NAMALWA (cell line): ENCODE measurements at regions not wholly inside any gene's neighbourhood (a gene's known extent, or its start where the extent isn't known, plus 50 kb on each side); places are given as distances from the start of the nearest gene placed in this dataset.

ENCODE experiments used
- DNase-seq: peaks from one replicate; pipeline ENCODE4 v3.0.0-alpha.2; 2015; ENCODE audit warnings: low spot score

- no peak for DNase-seq
These were observed 96.3 kb upstream of the RNF152 start for GRCh38 chr18:61989138-61989537.

- no peak for DNase-seq
These were observed 95.3 kb upstream of the RNF152 start for GRCh38 chr18:61988100-61988499.

DNA sequence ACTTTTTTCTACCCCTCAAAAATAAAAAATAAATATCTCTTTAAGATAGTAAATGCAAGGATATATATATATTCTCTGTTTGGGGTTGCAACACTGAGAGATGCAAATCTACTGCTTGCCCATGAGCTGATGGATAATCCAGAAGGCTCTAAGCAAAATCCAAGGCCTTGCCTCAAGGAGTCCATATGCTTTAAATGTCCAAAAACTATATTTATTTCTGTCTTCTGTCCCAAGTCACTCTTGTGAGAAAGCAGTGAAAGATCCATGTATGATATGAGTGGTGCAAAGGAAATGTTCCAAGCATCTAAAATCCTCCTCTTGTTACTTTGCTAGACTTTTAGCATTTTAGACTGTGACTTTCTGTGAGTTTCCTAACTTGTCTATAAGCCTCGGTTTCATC, 92.9 kb upstream of the RNF152 start:
- no peak for DNase-seq

DNA sequence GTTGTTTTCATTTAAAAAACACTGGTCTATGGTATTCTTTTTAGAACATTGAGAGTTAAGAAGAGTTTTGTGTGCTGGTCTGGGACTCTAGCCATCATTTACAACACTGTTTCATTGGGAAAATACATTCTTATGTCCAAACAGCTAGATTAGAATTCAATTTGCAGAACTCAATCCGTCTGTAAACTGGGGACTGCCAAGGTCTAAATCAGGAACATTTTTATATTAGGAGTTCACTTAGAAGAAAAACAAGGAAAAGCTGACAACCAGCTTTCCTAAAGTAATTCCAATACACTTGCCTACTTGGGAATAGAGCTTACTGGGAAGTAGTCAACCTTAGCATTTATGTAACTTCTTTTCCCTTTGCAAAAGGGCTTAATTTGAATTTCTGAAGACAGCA, 91.5 kb upstream of the RNF152 start:
- DNase-seq = no peak

- DNase-seq = no peak
These were observed 89.7 kb upstream of the RNF152 start for GRCh38 chr18:61982475-61982874.

GRCh38 chr18:61980355-61980754, 87.5 kb upstream of the RNF152 start:
- no peak for DNase-seq

GRCh38 chr18:61975526-61976326, 82.9 kb upstream of the RNF152 start:
- peak; percentile 24 for DNase-seq

GRCh38 chr18:61973273-61974115, 80.7 kb upstream of the RNF152 start:
- DNase-seq = no peak

- DNase-seq = peak; percentile 25
These were observed 79.8 kb upstream of the RNF152 start for GRCh38 chr18:61972389-61973264.

- DNase-seq = no peak
These were observed 74.6 kb upstream of the RNF152 start for GRCh38 chr18:61967252-61967891.

DNA sequence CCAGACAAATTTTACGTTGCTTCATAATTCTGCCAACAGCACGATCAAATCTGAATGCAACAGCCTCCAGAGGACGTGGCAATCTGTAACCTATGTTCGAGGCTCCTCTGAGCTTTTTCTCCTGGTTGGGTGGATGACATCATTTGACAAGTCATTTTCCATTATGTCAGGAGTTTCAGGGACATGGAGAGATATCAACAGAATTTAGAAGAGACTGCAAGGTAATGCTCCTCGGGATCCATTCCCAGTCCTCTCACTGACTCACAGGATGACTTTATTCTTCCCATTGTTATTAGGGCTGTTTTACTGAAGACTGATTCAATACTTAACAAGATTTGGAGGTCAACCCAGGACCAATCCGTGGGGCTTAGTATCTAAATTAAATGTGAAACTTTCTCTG, 72.5 kb upstream of the RNF152 start:
- DNase-seq = no peak

DNA sequence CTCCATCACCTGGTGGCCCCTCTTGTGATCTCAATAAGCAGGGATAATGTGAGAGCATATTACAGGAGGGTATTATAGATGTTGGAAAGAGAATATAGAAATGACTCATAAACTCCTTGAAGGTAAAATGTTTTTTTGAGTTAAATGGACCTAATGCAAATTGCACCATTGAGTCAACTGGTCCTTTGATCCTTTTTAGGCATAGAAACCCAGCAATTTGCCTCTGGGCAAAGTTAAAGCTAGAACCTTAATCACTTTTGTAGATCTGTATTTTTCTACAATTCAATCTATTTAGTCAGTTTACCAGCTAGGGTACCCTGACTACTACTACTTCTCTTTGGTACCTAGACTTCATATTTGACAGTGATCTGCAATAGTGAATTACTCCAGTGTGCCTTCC, 71.8 kb upstream of the RNF152 start:
- DNase-seq = no peak

DNA sequence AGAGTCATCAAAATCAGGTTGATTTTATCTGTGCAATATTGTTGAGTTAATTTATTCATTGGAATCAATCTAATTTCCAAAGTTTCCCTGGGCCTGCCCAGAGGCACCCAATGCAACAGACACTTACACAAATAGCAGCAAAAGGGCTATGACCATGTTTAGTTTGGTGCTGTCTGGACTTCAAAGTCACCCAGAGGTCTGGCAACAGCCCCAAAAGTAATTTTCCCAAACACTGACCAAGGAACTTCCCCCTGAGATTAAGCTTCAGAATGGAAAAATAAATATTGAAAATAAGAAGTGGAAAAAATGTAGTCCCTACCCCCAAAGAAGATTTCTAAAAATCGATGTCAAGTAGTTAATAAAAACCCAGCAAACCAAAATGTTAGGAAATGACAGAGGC, 70.9 kb upstream of the RNF152 start:
- no peak for DNase-seq

DNA sequence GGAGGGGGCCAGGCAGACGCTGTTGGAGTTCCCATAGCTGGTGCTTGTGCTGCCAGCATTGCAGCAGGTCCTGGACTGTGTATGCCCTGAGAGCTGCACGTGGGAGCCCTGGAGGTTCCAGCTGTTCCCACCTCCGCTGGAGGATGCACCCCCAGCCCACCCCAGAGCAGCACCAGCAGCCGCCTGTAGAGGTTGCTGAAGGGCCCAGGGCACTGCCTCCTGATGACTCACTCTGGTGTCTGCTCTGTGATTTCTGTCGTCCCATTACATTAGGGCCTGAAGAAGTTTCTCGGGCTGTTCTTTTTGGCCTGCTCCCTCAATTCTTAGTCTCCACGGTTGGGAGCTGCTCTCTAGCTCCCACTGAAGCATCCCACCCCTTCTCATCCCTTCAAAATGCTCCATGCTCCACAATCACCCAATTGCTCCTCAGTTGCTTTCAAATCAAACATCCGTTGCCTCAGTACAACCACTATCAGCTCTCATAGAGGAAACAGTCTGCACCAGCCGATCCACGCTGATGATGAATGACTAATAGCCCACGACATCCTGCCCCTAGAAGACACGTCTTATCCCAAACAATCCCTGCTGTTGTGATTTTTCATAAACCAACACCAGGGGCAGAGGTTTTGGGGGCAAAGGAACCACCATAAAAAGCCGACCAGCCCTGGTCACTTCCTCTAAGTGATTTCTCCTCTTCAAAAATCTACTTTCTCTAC, 65.2 kb upstream of the RNF152 start:
- no peak for DNase-seq

- peak; percentile 22 for DNase-seq
These were observed 62.8 kb upstream of the RNF152 start for GRCh38 chr18:61955644-61956043.

DNA sequence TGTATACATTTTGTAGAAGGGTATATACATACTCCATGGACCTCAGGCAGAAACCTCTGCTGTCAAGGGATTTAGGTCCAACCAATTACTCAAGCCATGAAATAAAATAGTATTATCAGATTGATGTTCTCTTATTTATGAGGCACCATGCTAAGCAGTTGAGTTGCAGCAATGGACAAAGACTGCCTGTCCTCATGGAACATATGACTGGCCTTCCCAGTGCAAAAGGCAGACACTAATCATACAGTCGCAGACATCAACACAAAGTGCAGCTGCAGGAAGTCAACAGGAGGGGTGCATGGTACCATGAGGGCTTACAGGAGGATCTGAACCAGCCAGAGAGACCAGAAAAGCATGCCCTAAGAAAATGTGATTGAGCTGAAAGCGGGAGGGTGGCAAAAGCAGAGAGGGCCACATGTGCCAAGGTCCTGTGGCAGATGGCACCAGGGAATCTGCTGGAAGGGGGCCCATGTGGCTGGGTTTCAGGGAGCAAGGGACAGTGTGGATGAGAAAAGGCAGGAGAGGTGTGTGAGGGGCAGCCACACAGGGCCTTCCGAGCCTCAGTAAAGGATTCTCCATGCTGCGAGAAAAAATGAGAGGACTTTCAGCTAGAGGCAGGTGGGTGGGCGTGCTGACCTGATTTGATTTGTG, 61.4 kb upstream of the RNF152 start:
- no peak for DNase-seq

- no peak for DNase-seq
These were observed 60.8 kb upstream of the RNF152 start for GRCh38 chr18:61953641-61954040.

- no peak for DNase-seq
These were observed 60.4 kb upstream of the RNF152 start for GRCh38 chr18:61953161-61953560.

- no peak for DNase-seq
These were observed 58.6 kb upstream of the RNF152 start for GRCh38 chr18:61951396-61951795.

- no peak for DNase-seq
These were observed 57.6 kb upstream of the RNF152 start for GRCh38 chr18:61950371-61950770.

DNA sequence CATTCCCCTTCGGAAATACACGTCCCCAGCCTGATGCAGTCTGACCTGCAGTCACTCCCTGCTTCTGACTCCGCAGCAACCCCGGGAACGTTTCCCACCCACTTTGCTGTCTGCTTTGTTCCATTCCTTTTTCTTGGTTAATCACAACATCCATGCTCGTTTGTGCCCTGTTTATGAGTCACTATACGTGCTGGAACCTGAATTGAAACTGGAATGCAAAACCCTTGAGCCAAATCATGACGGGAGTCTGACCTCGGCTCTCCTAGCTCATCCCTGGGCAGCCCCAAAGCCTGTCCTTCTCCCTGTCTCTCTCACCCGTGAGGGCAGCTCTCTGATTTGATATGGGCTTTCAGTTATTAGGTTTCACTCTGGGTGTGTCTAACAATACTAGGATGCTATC, 57.1 kb upstream of the RNF152 start:
- no peak for DNase-seq
